Naive thymus-derived CD8-positive, alpha-beta T cell (primary cell): ENCODE measurements at regions not wholly inside any gene's neighbourhood (a gene's known extent, or its start where the extent isn't known, plus 50 kb on each side); places are given as distances from the start of the nearest gene placed in this dataset.

Experiments
- ATAC-seq, 2 donors: fragments of 150-1000 bp; cut with Tn5 transposase in 1 of 2; sonication (Bioruptor Pico), chemical (Tn5 transposase) in 1 of 2; 1 replicate in 1 of 2; 2 replicates in 1 of 2; pipeline ENCODE4 v1.10.0; 2021; ENCODE audit warnings: mild to moderate bottlenecking in 2 of 2, moderate library complexity in 2 of 2
- POLR2A ChIA-PET: fragments of 350-600 bp; sonication (Branson Sonifier 250); formaldehyde crosslinking; loops from one replicate; lab custom pipeline; 2021; ENCODE audit warnings: antibody characterized with exemption; lab: Charles Lee
- DNase-seq, 10 donors: peaks; one replicate each; pipeline versions ENCODE4 v3.0.0 to v3.0.0-alpha.2; 2020 to 2022
- H3K27ac Mint-ChIP-seq, 10 donors: one replicate each; pipeline ENCODE4 v1.8.0; 2020 to 2022; ENCODE audit warnings: mild to moderate bottlenecking in 10 of 10, mixed read lengths in 10 of 10, moderate library complexity in 4 of 10, inconsistent platforms in 1 of 10
- H3K27me3 Mint-ChIP-seq, 5 donors: one replicate each; pipeline ENCODE4 v1.8.0; 2021 to 2022; ENCODE audit warnings: mixed read lengths in 5 of 5
- H3K36me3 Mint-ChIP-seq, 3 donors: one replicate each; pipeline ENCODE4 v1.8.0; 2020 to 2022; ENCODE audit warnings: mixed read lengths in 3 of 3, mild to moderate bottlenecking in 2 of 3, inconsistent platforms in 1 of 3
- H3K4me1 Mint-ChIP-seq, 4 donors: one replicate each; pipeline ENCODE4 v1.8.0; 2021 to 2022; ENCODE audit warnings: mixed read lengths in 4 of 4
- H3K4me3 Mint-ChIP-seq, 10 donors: one replicate each; pipeline ENCODE4 v1.8.0; 2020 to 2022; ENCODE audit warnings: mild to moderate bottlenecking in 10 of 10, mixed read lengths in 10 of 10, moderate library complexity in 6 of 10, inconsistent platforms in 1 of 10
- H3K9me3 Mint-ChIP-seq, 9 donors: one replicate each; pipeline ENCODE4 v1.8.0; 2020 to 2022; ENCODE audit warnings: mixed read lengths in 9 of 9, mild to moderate bottlenecking in 3 of 9, inconsistent platforms in 1 of 9, moderate library complexity in 1 of 9

GRCh38 chr5:17150531-17150930, 66.9 kb upstream of the BASP1 start:
- no peak for DNase-seq
- no peaks in the 10 kb centered on the region for H3K36me3 Mint-ChIP-seq
- H3K27ac Mint-ChIP-seq: no peak overlapping the region
- POLR2A ChIA-PET: no interaction called here
- ATAC-seq: no peak
- H3K4me3 Mint-ChIP-seq: no peak overlapping the region
- H3K9me3 Mint-ChIP-seq: peaks cover 0 to 7% (median 0%) of the 10 kb centered on the region in 9 donors
- H3K4me1 Mint-ChIP-seq: no peaks in the 10 kb centered on the region
- H3K27me3 Mint-ChIP-seq: peaks cover 0 to 5% (median 0%) of the 10 kb centered on the region in 5 donors

GRCh38 chr5:17151686-17152085, 65.7 kb upstream of the BASP1 start:
- H3K9me3 Mint-ChIP-seq: peaks cover 0 to 7% (median 0%) of the 10 kb centered on the region in 9 donors
- peaks cover 0 to 5% (median 0%) of the 10 kb centered on the region in 5 donors for H3K27me3 Mint-ChIP-seq
- no peaks in the 10 kb centered on the region for H3K4me1 Mint-ChIP-seq
- H3K36me3 Mint-ChIP-seq: no peaks in the 10 kb centered on the region
- no peak for DNase-seq
- H3K4me3 Mint-ChIP-seq: no peak overlapping the region
- no peak overlapping the region for H3K27ac Mint-ChIP-seq
- POLR2A ChIA-PET: no interaction called here
- ATAC-seq: no peak

- Mint-ChIP-seq H3K4me1 (no peaks in the 10 kb centered on the region), H3K4me3 (no peak overlapping the region), H3K36me3 (no peaks in the 10 kb centered on the region), H3K27me3 (peaks cover 0 to 16% (median 0%) of the 10 kb centered on the region in 5 donors), H3K27ac (no peak overlapping the region), H3K9me3 (peaks cover 0 to 7% (median 0%) of the 10 kb centered on the region in 9 donors)
- POLR2A ChIA-PET: no interaction called here
- ATAC-seq: no peak
- DNase-seq: no peak
Measured at GRCh38 chr5:17154211-17154996, 63.0 kb upstream of the BASP1 start.

- DNase-seq: no peak
- H3K27me3 Mint-ChIP-seq: peaks cover 0 to 16% (median 0%) of the 10 kb centered on the region in 5 donors
Measured at GRCh38 chr5:17156463-17156862, 61.0 kb upstream of the BASP1 start.

GRCh38 chr5:17157294-17157693, 60.1 kb upstream of the BASP1 start:
- Mint-ChIP-seq H3K4me3 (no peak overlapping the region), H3K9me3 (peaks cover 0 to 7% (median under 1%) of the 10 kb centered on the region in 9 donors), H3K36me3 (no peaks in the 10 kb centered on the region), H3K4me1 (no peaks in the 10 kb centered on the region), H3K27ac (no peak overlapping the region), H3K27me3 (peaks cover 0 to 16% (median 0%) of the 10 kb centered on the region in 5 donors)
- DNase-seq: no peak
- POLR2A ChIA-PET: no interaction called here
- no peak for ATAC-seq

More at GRCh38 chr5:17156463-17156862, 61.0 kb upstream of the BASP1 start:
- Mint-ChIP-seq H3K4me1 (no peaks in the 10 kb centered on the region), H3K9me3 (peaks cover 0 to 7% (median 0%) of the 10 kb centered on the region in 9 donors), H3K27ac (no peak overlapping the region), H3K4me3 (no peak overlapping the region), H3K36me3 (no peaks in the 10 kb centered on the region)
- POLR2A ChIA-PET: no interaction called here
- no peak for ATAC-seq

GRCh38 chr5:17157916-17158529, 59.4 kb upstream of the BASP1 start:
- peaks cover 0 to 7% (median 3%) of the 10 kb centered on the region in 9 donors for H3K9me3 Mint-ChIP-seq
- H3K4me1 Mint-ChIP-seq: no peaks in the 10 kb centered on the region
- peaks cover 0 to 16% (median 0%) of the 10 kb centered on the region in 5 donors for H3K27me3 Mint-ChIP-seq
- no peak for DNase-seq
- no peak overlapping the region for H3K4me3 Mint-ChIP-seq
- POLR2A ChIA-PET: no interaction called here
- no peak for ATAC-seq
- no peaks in the 10 kb centered on the region for H3K36me3 Mint-ChIP-seq
- H3K27ac Mint-ChIP-seq: no peak overlapping the region

- no peak overlapping the region for H3K27ac Mint-ChIP-seq
- no peak for ATAC-seq
- peaks cover 0 to 5% (median 2%) of the 10 kb centered on the region in 9 donors for H3K9me3 Mint-ChIP-seq
- H3K4me3 Mint-ChIP-seq: no peak overlapping the region
- H3K4me1 Mint-ChIP-seq: no peaks in the 10 kb centered on the region
- POLR2A ChIA-PET: no interaction called here
- H3K36me3 Mint-ChIP-seq: no peaks in the 10 kb centered on the region
- no peak for DNase-seq
- peaks cover 0 to 16% (median 0%) of the 10 kb centered on the region in 5 donors for H3K27me3 Mint-ChIP-seq
Measured at GRCh38 chr5:17160756-17161040, 56.7 kb upstream of the BASP1 start.

GRCh38 chr5:17161662-17162061, 55.8 kb upstream of the BASP1 start:
- H3K27ac Mint-ChIP-seq: no peak overlapping the region
- H3K4me3 Mint-ChIP-seq: no peak overlapping the region
- H3K9me3 Mint-ChIP-seq: peaks cover 0 to 5% (median 2%) of the 10 kb centered on the region in 9 donors
- DNase-seq: no peak
- no peaks in the 10 kb centered on the region for H3K36me3 Mint-ChIP-seq
- H3K4me1 Mint-ChIP-seq: no peaks in the 10 kb centered on the region
- peaks cover 0 to 16% (median 0%) of the 10 kb centered on the region in 5 donors for H3K27me3 Mint-ChIP-seq
- ATAC-seq: no peak
- POLR2A ChIA-PET: no interaction called here

- POLR2A ChIA-PET: no interaction called here
- ATAC-seq (no peak), DNase-seq (no peak)
- H3K27ac Mint-ChIP-seq: no peak overlapping the region
- H3K9me3 Mint-ChIP-seq: peaks cover 0 to 5% (median 2%) of the 10 kb centered on the region in 9 donors
- H3K4me1 Mint-ChIP-seq: no peaks in the 10 kb centered on the region
- H3K4me3 Mint-ChIP-seq: no peak overlapping the region
- H3K36me3 Mint-ChIP-seq: no peaks in the 10 kb centered on the region
- peaks cover 0 to 4% (median 0%) of the 10 kb centered on the region in 5 donors for H3K27me3 Mint-ChIP-seq
Measured at GRCh38 chr5:17163221-17163620, 54.2 kb upstream of the BASP1 start.

- ATAC-seq (no peak), DNase-seq (no peak)
- peaks cover 0 to 16% (median 0%) of the 10 kb centered on the region in 5 donors for H3K27me3 Mint-ChIP-seq
- POLR2A ChIA-PET: no interaction called here
- no peaks in the 10 kb centered on the region for H3K4me1 Mint-ChIP-seq
- H3K9me3 Mint-ChIP-seq: peaks cover 0 to 2% (median 0%) of the 10 kb centered on the region in 9 donors
- H3K36me3 Mint-ChIP-seq: no peaks in the 10 kb centered on the region
- no peak overlapping the region for H3K27ac Mint-ChIP-seq
- no peak overlapping the region for H3K4me3 Mint-ChIP-seq
Measured at GRCh38 chr5:17167171-17167891, 50.1 kb upstream of the BASP1 start.
